ENCODE measurements at regions not wholly inside any gene's neighbourhood (a gene's known extent, or its start where the extent isn't known, plus 50 kb on each side); places are given as distances from the start of the nearest gene placed in this dataset.

DNA sequence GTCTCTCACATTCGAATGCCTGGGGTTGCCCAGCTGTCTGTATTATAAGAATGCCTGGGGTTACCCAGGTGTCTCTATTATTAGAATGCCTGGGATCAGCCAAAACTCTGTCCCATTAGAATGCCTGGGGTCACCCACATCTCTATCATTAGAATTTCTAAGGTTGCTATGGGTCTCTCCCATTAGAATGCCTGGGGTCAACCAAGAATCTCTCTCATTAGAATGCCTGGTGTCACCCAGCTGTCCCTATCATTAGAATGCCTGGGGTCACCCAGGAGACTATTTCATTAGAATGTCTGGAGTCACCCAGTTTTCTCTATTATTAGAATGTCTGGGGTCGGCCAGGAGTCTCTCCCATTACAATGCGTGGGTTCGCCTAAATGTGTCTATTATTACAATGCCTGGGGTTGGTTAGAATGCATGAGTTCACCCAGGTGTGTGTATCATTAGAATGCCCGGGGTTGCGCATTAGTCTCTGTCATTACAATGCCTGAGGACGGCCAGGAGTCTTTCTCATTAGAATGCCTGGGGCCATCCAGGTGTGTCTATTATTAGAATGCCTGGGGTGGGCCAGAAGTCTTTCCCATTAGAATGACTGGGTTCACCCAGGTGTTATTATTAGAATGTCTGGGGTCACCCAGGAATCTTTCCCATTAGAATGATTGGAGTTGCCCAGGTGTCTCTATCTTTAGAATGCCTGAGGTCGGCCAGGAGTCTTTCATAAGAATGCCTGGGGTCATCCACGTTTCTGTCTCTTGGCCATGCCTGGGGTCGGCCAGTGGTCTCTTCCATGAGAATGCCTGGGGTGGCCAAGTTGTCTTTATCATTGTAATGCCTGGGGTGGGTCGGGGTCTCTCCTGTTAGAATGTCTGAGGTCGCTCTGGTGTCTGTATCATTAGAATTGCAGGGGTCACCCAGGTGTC lies 59.6 kb downstream of the RNF187 start:
- H3K27me3 ChIP-seq: peaks cover 0 to 62% (median 0%) of the 10 kb centered on the region in 4 donors

DNA sequence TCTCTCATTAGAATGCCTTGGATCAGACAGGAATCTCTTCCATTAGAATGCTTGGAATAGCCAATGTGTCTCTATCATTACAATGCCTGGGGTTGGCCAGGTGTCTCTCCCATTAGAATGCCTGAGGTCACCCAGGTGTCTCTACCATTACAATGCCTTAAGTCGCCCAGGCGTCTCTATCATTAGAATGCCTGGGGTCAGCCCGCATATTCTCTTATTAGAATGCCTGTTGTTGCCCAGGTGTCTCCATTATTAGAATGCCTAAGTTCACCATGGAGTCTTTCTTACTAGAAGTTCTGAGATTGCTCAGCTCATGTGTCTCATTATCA lies 60.2 kb downstream of the RNF187 start:
- H3K27ac ChIP-seq (replicated peaks in 1 of 4): no peak overlapping the region
- H3K4me1 ChIP-seq: no peaks in the 10 kb centered on the region
- no peak overlapping the region for H3K4me3 ChIP-seq
- 88% methylated on average over 3 of the region's 3 CpGs for WGBS
- intact Hi-C loops (cut with DNase I): no loop called here
- H3K36me3 ChIP-seq: no peaks in the 10 kb centered on the region
- H3K9me3 ChIP-seq: no peaks in the 10 kb centered on the region
- peaks cover 0 to 60% (median 0%) of the 10 kb centered on the region in 4 donors for H3K27me3 ChIP-seq
- TF ChIP-seq EP300 (IDR thresholded peaks at IDR 0.05) (no peak), POLR2A (IDR thresholded peaks at IDR 0.05; ENCODE audit: low read depth) (no peak), POLR2AphosphoS5 (IDR thresholded peaks at IDR 0.05) (no peak)
- TF ChIP-seq, protein P1, sequence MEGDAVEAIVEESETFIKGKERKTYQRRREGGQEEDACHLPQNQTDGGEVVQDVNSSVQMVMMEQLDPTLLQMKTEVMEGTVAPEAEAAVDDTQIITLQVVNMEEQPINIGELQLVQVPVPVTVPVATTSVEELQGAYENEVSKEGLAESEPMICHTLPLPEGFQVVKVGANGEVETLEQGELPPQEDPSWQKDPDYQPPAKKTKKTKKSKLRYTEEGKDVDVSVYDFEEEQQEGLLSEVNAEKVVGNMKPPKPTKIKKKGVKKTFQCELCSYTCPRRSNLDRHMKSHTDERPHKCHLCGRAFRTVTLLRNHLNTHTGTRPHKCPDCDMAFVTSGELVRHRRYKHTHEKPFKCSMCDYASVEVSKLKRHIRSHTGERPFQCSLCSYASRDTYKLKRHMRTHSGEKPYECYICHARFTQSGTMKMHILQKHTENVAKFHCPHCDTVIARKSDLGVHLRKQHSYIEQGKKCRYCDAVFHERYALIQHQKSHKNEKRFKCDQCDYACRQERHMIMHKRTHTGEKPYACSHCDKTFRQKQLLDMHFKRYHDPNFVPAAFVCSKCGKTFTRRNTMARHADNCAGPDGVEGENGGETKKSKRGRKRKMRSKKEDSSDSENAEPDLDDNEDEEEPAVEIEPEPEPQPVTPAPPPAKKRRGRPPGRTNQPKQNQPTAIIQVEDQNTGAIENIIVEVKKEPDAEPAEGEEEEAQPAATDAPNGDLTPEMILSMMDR (IDR thresholded peaks at IDR 0.05): no peak
- DNase-seq (ENCODE audit: extremely low spot score): no peak

More for the DNA sequence above, 59.6 kb downstream of the RNF187 start:
- Histone ChIP-seq H3K4me1 (no peaks in the 10 kb centered on the region), H3K9me3 (no peaks in the 10 kb centered on the region), H3K27ac (replicated peaks in 1 of 4) (no peak overlapping the region), H3K4me3 (no peak overlapping the region), H3K36me3 (no peaks in the 10 kb centered on the region)
- intact Hi-C loops (cut with DNase I): no loop called here
- no peak for TF ChIP-seq POLR2A (IDR thresholded peaks at IDR 0.05; ENCODE audit: low read depth)
- TF ChIP-seq, protein P1 (IDR thresholded peaks at IDR 0.05): no peak
- no peak for TF ChIP-seq POLR2AphosphoS5 (IDR thresholded peaks at IDR 0.05)
- no peak for TF ChIP-seq EP300 (IDR thresholded peaks at IDR 0.05)
- DNase-seq (ENCODE audit: extremely low spot score): no peak
- 72% methylated on average over 9 of the region's 12 CpGs for WGBS

DNA sequence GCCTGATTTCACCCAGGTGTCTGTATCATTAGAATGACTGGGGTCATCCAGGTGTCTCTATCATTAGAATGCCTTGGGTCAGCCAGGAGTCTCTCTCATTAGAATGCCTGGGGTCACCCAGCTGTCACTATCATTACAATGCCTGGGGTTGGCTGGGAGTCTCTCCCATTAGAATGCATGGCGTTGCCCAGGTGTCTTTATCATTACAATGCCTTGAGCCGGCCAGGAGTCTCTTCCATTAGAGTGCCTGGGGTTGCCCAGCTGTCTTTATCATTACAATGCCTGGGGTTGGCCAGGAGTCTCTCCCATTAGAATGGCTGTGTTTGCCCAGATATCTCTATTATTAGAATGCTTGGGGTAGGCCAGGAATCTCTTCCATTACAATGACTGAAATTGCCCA lies 61.6 kb downstream of the RNF187 start:
- intact Hi-C loops (cut with DNase I): no loop called here
- peaks cover 0 to 60% (median 0%) of the 10 kb centered on the region in 4 donors for H3K27me3 ChIP-seq
- 21% methylated on average over 2 of the region's 2 CpGs for WGBS
- H3K9me3 ChIP-seq: no peaks in the 10 kb centered on the region
- no peak overlapping the region for H3K27ac ChIP-seq (replicated peaks in 1 of 4)
- H3K4me3 ChIP-seq: no peak overlapping the region
- H3K4me1 ChIP-seq: no peaks in the 10 kb centered on the region
- TF ChIP-seq POLR2AphosphoS5 (IDR thresholded peaks at IDR 0.05): no peak
- no peak for TF ChIP-seq EP300 (IDR thresholded peaks at IDR 0.05)
- no peak for TF ChIP-seq POLR2A (IDR thresholded peaks at IDR 0.05; ENCODE audit: low read depth)
- TF ChIP-seq, protein P1 (IDR thresholded peaks at IDR 0.05): no peak
- no peaks in the 10 kb centered on the region for H3K36me3 ChIP-seq
- DNase-seq (ENCODE audit: extremely low spot score): no peak

DNA sequence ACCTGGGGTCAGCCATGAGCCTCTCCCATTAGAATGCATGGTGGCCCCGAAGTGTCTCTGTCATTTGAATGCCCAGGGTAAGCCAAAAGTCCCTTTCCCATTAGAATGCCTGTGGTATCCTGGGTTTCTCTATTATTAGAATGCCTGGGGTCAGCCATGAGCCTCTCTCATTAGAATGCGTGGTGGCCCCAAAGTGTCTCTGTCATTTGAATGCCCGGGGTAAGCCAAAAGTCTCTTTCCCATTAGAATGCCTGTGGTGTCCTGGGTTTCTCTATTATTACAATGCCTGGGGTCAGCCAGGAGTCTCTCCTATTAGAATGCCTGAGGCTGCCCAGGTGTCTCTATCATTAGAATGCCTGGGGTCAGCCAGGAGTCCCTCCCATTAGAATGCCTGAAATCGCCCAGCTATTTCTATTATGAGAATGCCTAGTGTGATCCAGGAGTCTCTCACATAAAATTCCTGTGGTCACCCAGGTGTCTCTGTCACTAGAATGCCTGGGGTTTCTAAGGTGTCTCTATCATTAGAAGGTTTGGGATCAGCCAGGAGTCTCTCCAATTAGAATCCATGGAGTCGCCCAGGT lies 65.5 kb downstream of the RNF187 start:
- TF ChIP-seq POLR2A (IDR thresholded peaks at IDR 0.05; ENCODE audit: low read depth) (no peak), POLR2AphosphoS5 (IDR thresholded peaks at IDR 0.05) (no peak), EP300 (IDR thresholded peaks at IDR 0.05) (no peak)
- TF ChIP-seq, protein P1 (IDR thresholded peaks at IDR 0.05): no peak
- Histone ChIP-seq H3K27ac (replicated peaks in 1 of 4) (no peak overlapping the region), H3K9me3 (peaks cover 0 to 12% (median 3%) of the 10 kb centered on the region in 4 donors), H3K4me1 (no peaks in the 10 kb centered on the region), H3K4me3 (no peak overlapping the region), H3K27me3 (peaks cover 0 to 64% (median 0%) of the 10 kb centered on the region in 4 donors), H3K36me3 (no peaks in the 10 kb centered on the region)
- intact Hi-C loops (cut with DNase I): no loop called here
- DNase-seq (ENCODE audit: extremely low spot score): no peak
- 57% methylated on average over 5 of the region's 5 CpGs for WGBS

Data from esophagus muscularis mucosa (tissue), 4 donors.